GM18873 (cell line): ENCODE measurements at regions not wholly inside any gene's neighbourhood (a gene's known extent, or its start where the extent isn't known, plus 50 kb on each side); places are given as distances from the start of the nearest gene placed in this dataset.
"Not testable (repeated sequence)": the region's sequence is repeated elsewhere in the genome, so short reads cannot be mapped to it uniquely, and the experiment has no call there.

ENCODE experiments used
- ATAC-seq: cut with Tn5 transposase; IDR thresholded peaks from one replicate; pipeline ENCODE4 v1.9.1; 2021; ENCODE audit warnings: mild to moderate bottlenecking, moderate library complexity, moderate number of reproducible peaks; ENCODE audit not compliant: unreplicated experiment, low FRiP score

DNA sequence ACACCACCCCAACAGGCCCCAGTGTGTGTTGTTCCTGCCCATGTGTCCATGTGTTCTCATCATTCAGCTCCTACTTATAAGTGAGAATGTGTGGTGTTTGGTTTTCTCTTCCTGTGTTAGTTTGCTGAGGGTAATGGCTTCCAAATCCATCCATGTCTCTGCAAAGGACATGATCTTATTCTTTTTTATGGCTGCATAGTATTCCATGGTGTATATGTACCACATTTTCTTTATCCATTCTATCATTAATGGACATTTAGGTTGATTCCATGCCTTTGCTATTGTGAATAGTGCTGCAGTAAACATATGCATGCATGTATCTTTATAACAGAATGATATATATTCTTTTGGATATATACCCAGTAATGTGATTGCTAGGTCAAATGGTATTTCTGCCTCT, 222.9 kb upstream of the ELL2 start:
- not testable (repeated sequence) for ATAC-seq

DNA sequence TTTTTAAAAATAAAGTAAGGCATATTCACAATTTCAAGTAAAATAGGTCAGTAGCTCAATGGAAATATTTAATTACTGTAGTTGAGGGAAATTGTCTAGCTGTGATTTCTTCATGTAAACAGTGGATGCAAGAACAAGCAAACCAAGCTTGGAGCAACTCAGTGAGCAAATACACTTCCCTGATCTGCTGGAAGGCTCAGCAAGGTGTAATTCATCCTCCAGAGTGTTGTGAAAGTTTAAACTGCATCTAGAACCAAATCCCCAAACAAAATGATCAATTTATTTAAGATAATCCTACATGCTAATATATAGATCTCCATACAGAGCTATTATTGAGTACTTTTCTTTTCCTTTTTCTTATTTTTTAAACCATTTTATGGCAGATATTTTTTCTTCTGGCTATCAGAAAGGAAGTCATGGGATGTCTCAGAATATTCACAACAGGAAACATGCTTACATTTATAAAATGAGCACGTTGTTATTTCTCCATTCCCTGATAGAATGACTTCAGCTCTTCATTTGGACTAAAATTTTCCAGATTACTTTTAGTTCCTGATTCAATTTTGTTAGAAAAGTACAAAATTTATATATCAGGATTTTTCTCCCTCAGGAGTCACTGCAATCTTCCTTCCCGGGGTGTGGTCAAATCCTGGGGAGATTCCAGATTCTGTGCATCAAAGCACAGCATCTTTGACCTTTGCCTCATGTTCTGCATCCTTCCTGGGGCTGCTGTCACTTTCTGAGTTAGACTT, 219.2 kb upstream of the ELL2 start:
- no peak for ATAC-seq

DNA sequence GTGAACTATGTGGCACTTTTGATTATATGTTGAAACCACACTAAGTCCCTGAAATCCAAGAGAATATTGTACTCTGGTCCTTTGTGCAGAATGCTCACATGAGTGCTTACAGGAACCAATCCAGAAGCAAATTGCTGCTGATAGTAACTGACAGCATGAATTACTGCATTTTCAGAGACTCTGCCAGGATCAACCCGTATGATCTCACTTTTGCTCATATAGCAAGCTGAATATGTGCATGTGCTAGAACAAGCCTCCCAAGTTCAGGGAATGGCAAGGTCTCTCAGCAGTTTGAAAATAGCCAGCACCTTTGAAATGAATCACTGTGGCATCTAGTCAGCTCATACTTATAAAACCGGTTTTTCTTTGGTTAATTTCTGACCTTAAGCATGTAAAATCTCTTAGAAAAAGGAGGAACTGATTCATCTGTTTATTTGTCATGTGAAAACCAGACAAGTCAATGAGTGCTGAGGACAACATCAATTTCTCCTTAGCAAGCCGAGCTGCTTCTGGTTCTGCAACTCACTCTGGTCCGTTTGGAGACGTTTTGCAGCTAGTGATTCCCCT, 215.7 kb upstream of the ELL2 start:
- peak; percentile 85 for ATAC-seq

GRCh38 chr5:96176022-96176421, 214.4 kb upstream of the ELL2 start:
- ATAC-seq, result no peak

GRCh38 chr5:96175090-96175489, 213.4 kb upstream of the ELL2 start:
- no peak for ATAC-seq

- ATAC-seq, result no peak
Measured at GRCh38 chr5:96173366-96173765, 211.7 kb upstream of the ELL2 start.

GRCh38 chr5:96172436-96172835, 210.8 kb upstream of the ELL2 start:
- no peak for ATAC-seq

GRCh38 chr5:96171973-96172372, 210.3 kb upstream of the ELL2 start:
- not testable (repeated sequence) for ATAC-seq

- not testable (repeated sequence) for ATAC-seq
Measured at GRCh38 chr5:96170481-96171125, 209.0 kb upstream of the ELL2 start.

- ATAC-seq, result not testable (repeated sequence)
Measured at GRCh38 chr5:96168833-96169232, 207.2 kb upstream of the ELL2 start.

- ATAC-seq, result no peak
Measured at GRCh38 chr5:96159043-96159442, 197.4 kb upstream of the ELL2 start.

DNA sequence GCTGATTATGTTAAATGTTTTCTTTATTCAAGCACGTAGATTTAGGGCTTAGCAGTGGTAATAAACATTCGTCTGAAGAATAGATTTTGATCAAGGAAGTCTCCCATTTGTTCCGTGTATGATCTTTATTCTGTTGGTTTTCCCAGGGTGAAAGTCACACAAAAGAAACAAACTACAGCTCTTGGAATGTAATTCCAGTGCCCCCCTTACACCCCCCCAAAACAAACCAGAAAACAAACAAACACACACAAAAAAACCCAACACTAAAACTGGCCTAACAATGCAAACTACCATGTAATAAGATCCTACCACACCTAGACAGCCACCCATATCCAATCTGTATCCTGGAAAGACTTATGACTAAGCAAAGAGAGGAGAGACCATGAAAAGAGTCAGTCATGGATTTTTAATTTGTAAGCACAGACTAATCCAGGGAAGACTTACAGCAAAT, 196.2 kb upstream of the ELL2 start:
- no peak for ATAC-seq

DNA sequence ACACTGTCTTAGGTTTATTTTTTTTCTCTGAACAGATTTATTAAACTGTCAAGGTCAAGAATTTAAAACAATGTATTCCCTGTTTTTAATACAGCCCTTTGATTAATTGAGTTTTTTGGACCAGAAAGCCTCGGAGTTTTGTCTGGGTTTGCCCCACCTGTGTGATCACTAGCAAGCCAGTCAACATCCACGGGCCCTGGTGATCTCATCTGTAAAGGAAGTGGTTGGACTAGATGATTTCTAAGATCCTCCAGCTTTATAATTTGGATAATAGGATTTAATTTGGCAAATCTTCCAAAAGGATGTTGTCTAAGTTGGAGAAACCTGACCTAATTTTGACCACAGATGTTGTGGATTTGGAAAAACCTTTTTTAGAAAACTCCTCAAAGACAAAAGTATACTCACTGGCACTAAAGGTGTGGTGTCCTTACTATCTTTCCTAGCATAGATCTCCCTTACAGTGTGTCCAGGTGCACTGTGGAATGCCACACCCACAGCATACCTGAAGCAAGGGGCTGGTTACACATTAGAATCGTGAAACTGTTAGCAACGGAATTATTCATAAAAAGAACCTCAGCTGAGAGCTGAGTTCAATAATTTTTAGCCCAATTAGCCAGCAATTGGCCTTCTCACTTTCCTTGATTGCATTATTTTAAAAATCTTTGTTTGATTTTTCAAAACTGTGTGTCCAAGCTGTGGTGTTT, 195.6 kb upstream of the ELL2 start:
- no peak for ATAC-seq

DNA sequence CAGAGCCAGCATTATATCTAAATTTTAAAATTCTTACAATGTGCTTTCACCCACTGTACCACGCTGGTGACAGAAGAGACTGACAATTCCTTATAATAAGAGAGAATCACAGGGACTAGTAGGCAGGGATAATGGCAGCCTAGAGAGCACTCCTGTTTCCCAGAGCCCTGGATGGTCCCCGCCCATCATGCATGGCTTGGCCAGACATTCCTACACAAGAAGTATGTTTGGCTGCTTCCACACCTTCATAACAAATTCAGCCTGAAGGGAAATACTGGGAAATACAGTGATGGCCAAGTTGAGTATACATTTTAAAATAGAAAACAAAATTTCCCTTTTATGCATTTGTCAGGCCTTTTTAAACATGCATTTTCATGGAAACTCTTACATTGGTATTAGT, 193.5 kb upstream of the ELL2 start:
- no peak for ATAC-seq

DNA sequence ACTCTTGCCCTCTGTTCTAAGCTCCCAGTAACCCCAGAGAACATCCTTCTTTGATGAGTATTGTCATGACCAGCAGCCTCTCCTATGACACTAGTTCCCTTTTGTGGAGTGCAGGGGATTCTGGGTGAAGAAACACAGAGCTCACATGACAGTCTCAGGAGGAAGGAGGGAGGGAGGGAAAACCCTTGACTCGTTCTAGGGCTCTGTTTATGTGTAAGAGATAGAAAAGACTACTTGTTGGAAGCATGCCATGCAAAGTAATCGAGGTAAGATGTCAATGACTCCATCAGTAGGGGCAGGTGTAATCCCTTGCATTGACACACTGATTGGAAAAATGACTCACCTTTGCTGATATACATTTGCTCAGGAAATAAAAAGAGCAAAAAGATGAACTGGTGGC, 190.2 kb upstream of the ELL2 start:
- ATAC-seq, result no peak

DNA sequence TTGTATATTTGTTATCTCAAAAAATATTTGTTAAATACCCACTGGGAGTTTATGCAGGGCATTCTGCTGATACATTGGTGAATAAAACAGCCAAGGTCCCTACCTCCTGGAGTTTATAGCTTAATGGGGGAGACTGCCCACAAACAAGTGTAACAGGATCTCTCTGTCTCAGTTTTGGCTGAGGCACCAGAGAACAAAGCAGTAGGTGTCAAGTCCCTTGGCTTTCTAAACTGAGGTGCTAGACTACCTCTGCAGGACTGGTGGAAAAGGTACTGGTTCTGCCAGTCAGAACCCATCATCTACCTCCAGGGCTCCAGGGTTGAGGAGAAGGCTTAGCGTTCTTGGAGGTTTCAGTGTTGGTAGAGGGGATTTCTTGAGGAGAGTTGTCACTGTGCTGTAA, 188.4 kb upstream of the ELL2 start:
- ATAC-seq, result no peak

GRCh38 chr5:96149546-96149945, 187.9 kb upstream of the ELL2 start:
- no peak for ATAC-seq

DNA sequence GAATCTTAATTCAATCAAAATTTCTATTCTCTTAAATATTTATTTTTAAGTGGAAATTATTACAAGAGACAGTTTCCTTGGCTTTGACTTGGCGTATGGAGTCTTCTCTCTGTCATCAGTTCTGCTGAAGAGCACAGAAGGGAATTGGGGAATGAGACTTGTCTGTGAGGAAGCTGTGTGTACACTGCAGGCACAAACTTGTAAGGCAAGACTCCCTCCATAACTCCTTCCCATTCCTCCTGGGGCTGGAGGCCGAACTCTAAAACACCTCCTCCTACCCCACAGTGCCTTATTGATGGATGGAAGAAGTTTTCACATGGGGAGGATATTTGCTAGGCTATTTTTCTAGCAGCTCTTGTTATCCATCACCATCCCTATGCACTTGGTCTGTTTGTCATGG, 187.4 kb upstream of the ELL2 start:
- no peak for ATAC-seq

GRCh38 chr5:96148376-96148775, 186.7 kb upstream of the ELL2 start:
- ATAC-seq, result no peak

DNA sequence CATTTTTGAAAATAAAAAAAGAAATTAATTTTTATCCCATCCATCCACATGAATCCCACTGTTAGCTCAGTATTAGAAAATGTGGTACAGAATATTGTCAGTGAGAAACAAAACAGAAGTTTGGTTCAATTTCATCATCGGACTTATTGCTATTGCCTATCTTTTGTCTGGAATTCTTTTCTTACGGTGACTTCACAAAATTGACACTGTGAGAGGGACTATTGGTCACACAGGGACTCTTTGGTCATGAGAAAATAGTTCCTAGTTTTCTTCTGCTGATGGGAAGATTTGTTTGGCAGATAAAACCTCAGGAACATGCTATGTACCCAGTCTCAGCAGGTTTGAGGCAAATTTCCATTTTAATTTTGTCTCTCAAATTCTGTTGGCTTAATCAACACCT, 186.2 kb upstream of the ELL2 start:
- no peak for ATAC-seq

GRCh38 chr5:96146675-96147074, 185.0 kb upstream of the ELL2 start:
- peak; percentile 80 for ATAC-seq
